ENCODE measurements at regions not wholly inside any gene's neighbourhood (a gene's known extent, or its start where the extent isn't known, plus 50 kb on each side); places are given as distances from the start of the nearest gene placed in this dataset.
"Not testable (repeated sequence)": the region's sequence is repeated elsewhere in the genome, so short reads cannot be mapped to it uniquely, and the experiment has no call there.

DNA sequence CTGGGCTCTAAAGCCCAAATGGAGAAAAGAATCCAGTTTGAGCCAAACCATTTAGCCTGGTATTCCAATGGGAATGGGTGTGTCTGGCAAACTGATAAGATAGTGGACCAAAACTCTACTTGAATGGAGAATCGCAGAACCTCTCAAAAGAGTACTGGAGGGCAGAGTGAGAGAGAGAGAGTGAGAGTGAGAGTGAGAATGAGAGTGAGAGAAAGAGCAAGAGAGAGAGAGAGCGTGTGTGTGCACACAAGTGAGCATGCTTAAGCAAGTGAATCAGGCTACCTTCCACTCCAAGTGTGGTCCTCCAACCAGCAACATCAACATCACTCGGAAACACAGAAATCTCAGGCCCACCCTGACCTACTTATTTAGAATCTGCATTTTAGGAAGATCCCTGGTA is 58.8 kb downstream of the UQCRFS1 start:
- intact Hi-C loops (cut with micrococcal nuclease), result no loop called here
- H3K27me3 Mint-ChIP-seq, result no peaks in the 10 kb centered on the region
- H3K36me3 Mint-ChIP-seq (ENCODE audit: low read depth), result no peaks in the 10 kb centered on the region

GRCh38 chr19:29145756-29146155 is 67.2 kb downstream of the UQCRFS1 start:
- no peak overlapping the region for H3K4me3 Mint-ChIP-seq
- no peak overlapping the region for H3K27ac Mint-ChIP-seq
- DNase-seq, result no peak
- no peaks in the 10 kb centered on the region for H3K4me1 Mint-ChIP-seq
- H3K36me3 Mint-ChIP-seq (ENCODE audit: low read depth), result no peaks in the 10 kb centered on the region
- intact Hi-C loops (cut with micrococcal nuclease), result no loop called here
- no peaks in the 10 kb centered on the region for H3K9me3 Mint-ChIP-seq
- no peaks in the 10 kb centered on the region for H3K27me3 Mint-ChIP-seq

More for the DNA sequence above, 58.8 kb downstream of the UQCRFS1 start:
- Mint-ChIP-seq H3K27ac (no peak overlapping the region), H3K4me1 (no peaks in the 10 kb centered on the region), H3K4me3 (no peak overlapping the region), H3K9me3 (peaks cover 12% of the 10 kb centered on the region)
- no peak for DNase-seq

DNA sequence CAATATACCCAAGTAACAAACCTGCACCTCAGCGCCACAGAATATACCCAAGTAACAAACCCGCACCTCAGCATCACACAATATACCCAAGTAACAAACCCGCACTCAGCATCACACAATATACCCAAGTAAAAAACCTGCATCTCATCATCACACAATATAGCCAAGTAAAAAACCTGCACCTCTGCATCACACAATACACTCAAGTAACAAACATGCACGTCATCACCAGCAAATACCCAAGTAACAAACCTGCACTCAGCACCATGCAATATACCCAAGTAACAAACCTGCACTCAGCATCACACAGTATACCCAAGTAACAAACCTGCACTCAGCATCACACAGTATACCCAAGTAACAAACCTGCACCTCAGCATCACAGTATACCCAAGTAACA is 69.8 kb downstream of the UQCRFS1 start:
- no peak for DNase-seq
- Mint-ChIP-seq H3K36me3 (ENCODE audit: low read depth) (no peaks in the 10 kb centered on the region), H3K27me3 (no peaks in the 10 kb centered on the region), H3K4me3 (no peak overlapping the region), H3K9me3 (no peaks in the 10 kb centered on the region), H3K27ac (no peak overlapping the region), H3K4me1 (no peaks in the 10 kb centered on the region)
- intact Hi-C loops (cut with micrococcal nuclease), result no loop called here

DNA sequence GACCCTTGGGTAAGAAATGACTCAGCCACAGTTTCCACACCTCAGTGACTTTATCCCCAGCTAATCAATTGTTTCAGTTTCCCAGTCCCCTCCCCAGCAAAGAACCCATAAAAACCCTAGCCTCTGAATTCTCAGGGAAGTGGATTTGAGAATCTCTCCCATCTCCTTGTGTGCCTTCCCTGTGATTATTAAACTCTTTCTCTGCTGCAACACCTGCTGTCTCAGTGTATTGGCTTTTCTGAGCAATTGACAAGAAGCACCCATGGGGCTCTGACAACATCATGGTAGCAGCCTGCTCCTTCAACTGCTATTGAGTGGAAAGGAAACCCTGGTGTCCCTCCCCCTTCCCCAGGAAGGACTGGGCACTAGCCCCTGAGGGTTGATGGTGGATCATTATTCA is 73.7 kb downstream of the UQCRFS1 start:
- intact Hi-C loops (cut with micrococcal nuclease), result no loop called here
- Mint-ChIP-seq H3K27ac (no peak overlapping the region), H3K4me1 (no peaks in the 10 kb centered on the region), H3K9me3 (peaks cover 14% of the 10 kb centered on the region), H3K27me3 (no peaks in the 10 kb centered on the region), H3K4me3 (no peak overlapping the region), H3K36me3 (ENCODE audit: low read depth) (no peaks in the 10 kb centered on the region)
- DNase-seq, result no peak

- H3K36me3 Mint-ChIP-seq (ENCODE audit: low read depth); H3K27ac Mint-ChIP-seq: not testable (repeated sequence)
These were observed 74.7 kb downstream of the UQCRFS1 start for GRCh38 chr19:29138206-29138605.

DNA sequence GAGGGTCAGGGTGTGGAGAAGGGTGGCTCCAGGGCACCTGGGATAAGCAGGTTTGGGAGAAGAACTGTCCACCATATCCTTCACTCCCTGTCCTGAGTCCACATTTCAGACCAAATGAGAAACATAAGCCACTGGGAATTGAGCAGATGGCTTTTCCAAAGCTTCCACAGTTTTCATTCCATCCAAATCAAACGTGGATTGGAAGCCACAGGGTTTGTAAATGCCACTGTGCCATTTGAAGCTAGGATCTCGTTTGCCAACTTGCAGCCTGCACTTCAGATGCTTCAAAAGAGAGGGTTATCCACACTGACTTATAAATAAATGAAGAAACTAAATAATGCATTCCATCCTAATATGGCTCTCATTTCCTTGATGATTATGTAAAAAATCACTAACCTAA is 81.5 kb downstream of the UQCRFS1 start:
- DNase-seq, result no peak
- H3K36me3 Mint-ChIP-seq (ENCODE audit: low read depth), result no peaks in the 10 kb centered on the region
- no peak overlapping the region for H3K4me3 Mint-ChIP-seq
- intact Hi-C loops (cut with micrococcal nuclease), result no loop called here
- H3K27ac Mint-ChIP-seq, result no peak overlapping the region
- no peaks in the 10 kb centered on the region for H3K4me1 Mint-ChIP-seq
- no peaks in the 10 kb centered on the region for H3K27me3 Mint-ChIP-seq
- H3K9me3 Mint-ChIP-seq, result peaks cover 10% of the 10 kb centered on the region

More at GRCh38 chr19:29138206-29138605, 74.7 kb downstream of the UQCRFS1 start:
- DNase-seq; intact Hi-C loops (cut with micrococcal nuclease); H3K4me1 Mint-ChIP-seq; H3K4me3 Mint-ChIP-seq; H3K27me3 Mint-ChIP-seq: not testable (repeated sequence)
- peaks cover 20% of the 10 kb centered on the region for H3K9me3 Mint-ChIP-seq

GRCh38 chr19:29129148-29129547 is 83.8 kb downstream of the UQCRFS1 start:
- Mint-ChIP-seq H3K27me3 (no peaks in the 10 kb centered on the region), H3K4me1 (no peaks in the 10 kb centered on the region), H3K4me3 (no peak overlapping the region), H3K9me3 (peaks cover 6% of the 10 kb centered on the region), H3K36me3 (ENCODE audit: low read depth) (no peaks in the 10 kb centered on the region), H3K27ac (no peak overlapping the region)
- no peak for DNase-seq
- intact Hi-C loops (cut with micrococcal nuclease), result no loop called here

- H3K27me3 Mint-ChIP-seq, result no peaks in the 10 kb centered on the region
- no peak overlapping the region for H3K27ac Mint-ChIP-seq
- no peaks in the 10 kb centered on the region for H3K9me3 Mint-ChIP-seq
- intact Hi-C loops (cut with micrococcal nuclease), result no loop called here
- no peak for DNase-seq
- H3K4me1 Mint-ChIP-seq, result no peaks in the 10 kb centered on the region
- no peak overlapping the region for H3K4me3 Mint-ChIP-seq
- no peaks in the 10 kb centered on the region for H3K36me3 Mint-ChIP-seq (ENCODE audit: low read depth)
These were observed 84.7 kb downstream of the UQCRFS1 start for GRCh38 chr19:29128203-29128602.

- no peak for DNase-seq
- H3K4me1 Mint-ChIP-seq, result no peaks in the 10 kb centered on the region
- no peaks in the 10 kb centered on the region for H3K9me3 Mint-ChIP-seq
- H3K27me3 Mint-ChIP-seq, result no peaks in the 10 kb centered on the region
- H3K27ac Mint-ChIP-seq, result no peak overlapping the region
- no peaks in the 10 kb centered on the region for H3K36me3 Mint-ChIP-seq (ENCODE audit: low read depth)
- no peak overlapping the region for H3K4me3 Mint-ChIP-seq
- intact Hi-C loops (cut with micrococcal nuclease), result no loop called here
These were observed 90.8 kb downstream of the UQCRFS1 start for GRCh38 chr19:29122185-29122584.

DNA sequence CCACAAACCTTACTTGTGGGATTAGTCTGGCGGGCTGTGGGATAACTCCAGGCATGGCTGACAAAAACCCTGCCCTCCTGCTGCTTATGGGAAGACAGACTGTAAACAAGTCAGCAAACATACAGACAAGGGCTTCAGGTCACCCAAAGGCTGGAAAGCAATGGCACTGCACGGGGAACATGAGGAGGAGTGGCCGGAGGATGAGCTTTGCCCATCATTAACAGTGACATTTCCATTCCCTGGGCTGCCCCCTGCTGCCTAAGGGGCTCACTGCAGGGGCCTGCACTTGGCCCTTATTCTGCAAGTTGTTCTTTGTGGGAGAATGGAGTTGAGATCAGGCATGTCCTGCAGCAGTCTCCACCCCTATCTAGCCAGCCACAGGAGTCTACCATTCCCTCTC is 91.3 kb downstream of the UQCRFS1 start:
- Mint-ChIP-seq H3K27ac (no peak overlapping the region), H3K4me3 (no peak overlapping the region), H3K36me3 (ENCODE audit: low read depth) (no peaks in the 10 kb centered on the region), H3K27me3 (no peaks in the 10 kb centered on the region), H3K9me3 (no peaks in the 10 kb centered on the region), H3K4me1 (no peaks in the 10 kb centered on the region)
- intact Hi-C loops (cut with micrococcal nuclease), result no loop called here
- DNase-seq, result no peak

DNA sequence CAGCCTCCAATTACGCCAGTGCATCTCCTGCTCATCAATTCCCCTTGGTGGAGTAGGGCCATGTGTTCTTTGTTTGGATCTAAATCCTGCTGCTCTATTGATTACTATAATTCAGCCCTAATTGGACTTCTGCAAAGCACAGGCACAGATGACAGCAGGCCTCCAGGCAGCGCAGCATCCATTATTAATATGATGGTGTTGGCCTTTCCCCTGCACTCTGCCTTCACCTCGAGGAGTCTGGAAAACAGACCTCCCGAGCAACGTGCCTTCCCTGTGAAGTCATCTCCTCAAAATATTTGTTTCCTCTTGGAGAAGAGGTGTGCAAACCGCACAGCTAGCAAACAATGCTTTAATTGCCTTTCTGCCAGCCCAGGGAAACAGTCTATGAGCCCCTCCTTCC is 92.5 kb downstream of the UQCRFS1 start:
- Mint-ChIP-seq H3K36me3 (ENCODE audit: low read depth) (no peaks in the 10 kb centered on the region), H3K27ac (no peak overlapping the region), H3K4me3 (no peak overlapping the region), H3K27me3 (no peaks in the 10 kb centered on the region), H3K9me3 (no peaks in the 10 kb centered on the region), H3K4me1 (no peaks in the 10 kb centered on the region)
- intact Hi-C loops (cut with micrococcal nuclease), result no loop called here
- no peak for DNase-seq

DNA sequence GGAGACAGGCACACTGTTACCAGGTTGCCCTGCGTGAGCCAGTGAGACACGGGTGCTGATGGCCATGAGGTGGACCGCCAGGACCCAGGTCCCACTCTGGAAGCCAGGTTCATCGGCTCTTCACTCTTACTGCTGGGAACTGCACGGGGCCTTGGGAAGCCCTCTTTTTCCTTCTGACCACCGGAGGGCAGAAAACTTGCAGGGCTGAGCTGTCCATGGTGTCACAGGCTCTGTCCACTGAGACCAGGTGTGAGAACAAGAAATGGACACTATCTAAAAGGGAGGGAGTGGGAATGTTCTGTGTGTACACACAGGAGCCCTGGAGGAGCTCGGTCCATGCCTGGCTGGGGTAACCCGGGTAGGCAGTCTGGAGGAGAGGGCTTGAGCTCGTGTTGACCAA is 93.4 kb downstream of the UQCRFS1 start:
- intact Hi-C loops (cut with micrococcal nuclease), result no loop called here
- H3K4me3 Mint-ChIP-seq, result no peak overlapping the region
- H3K36me3 Mint-ChIP-seq (ENCODE audit: low read depth), result no peaks in the 10 kb centered on the region
- H3K4me1 Mint-ChIP-seq, result no peaks in the 10 kb centered on the region
- H3K27me3 Mint-ChIP-seq, result no peaks in the 10 kb centered on the region
- H3K27ac Mint-ChIP-seq, result no peak overlapping the region
- no peaks in the 10 kb centered on the region for H3K9me3 Mint-ChIP-seq
- no peak for DNase-seq

GRCh38 chr19:29118389-29118788 is 94.6 kb downstream of the UQCRFS1 start:
- H3K27ac Mint-ChIP-seq, result no peak overlapping the region
- H3K4me1 Mint-ChIP-seq, result no peaks in the 10 kb centered on the region
- H3K27me3 Mint-ChIP-seq, result no peaks in the 10 kb centered on the region
- H3K36me3 Mint-ChIP-seq (ENCODE audit: low read depth), result no peaks in the 10 kb centered on the region
- DNase-seq, result no peak
- intact Hi-C loops (cut with micrococcal nuclease), result no loop called here
- H3K9me3 Mint-ChIP-seq, result no peaks in the 10 kb centered on the region
- H3K4me3 Mint-ChIP-seq, result no peak overlapping the region

GRCh38 chr19:29117926-29118325 is 95.0 kb downstream of the UQCRFS1 start:
- Mint-ChIP-seq H3K27me3 (no peaks in the 10 kb centered on the region), H3K4me3 (no peak overlapping the region), H3K36me3 (ENCODE audit: low read depth) (no peaks in the 10 kb centered on the region), H3K4me1 (no peaks in the 10 kb centered on the region), H3K27ac (no peak overlapping the region), H3K9me3 (no peaks in the 10 kb centered on the region)
- DNase-seq, result no peak
- intact Hi-C loops (cut with micrococcal nuclease), result no loop called here

DNA sequence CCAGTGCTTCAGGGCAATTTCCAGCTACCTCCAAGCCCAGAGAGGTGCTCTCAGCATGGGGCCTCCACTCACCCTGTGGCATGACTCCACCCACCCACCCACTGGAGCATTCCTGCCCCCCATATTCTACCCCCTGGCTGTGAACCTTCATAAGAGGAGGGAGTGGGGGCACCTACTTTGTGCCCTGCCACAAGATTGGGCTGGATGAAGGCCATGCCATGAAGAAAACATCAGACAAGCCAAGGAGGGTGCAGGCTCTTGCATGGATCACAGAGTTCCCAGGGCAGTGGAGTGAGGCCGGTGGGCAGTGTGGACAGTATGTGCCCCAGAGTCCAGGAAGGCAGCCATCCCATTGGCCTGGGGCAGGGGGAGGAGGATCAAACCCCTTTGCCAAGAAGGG is 97.8 kb downstream of the UQCRFS1 start:
- H3K36me3 Mint-ChIP-seq (ENCODE audit: low read depth), result no peaks in the 10 kb centered on the region
- H3K4me1 Mint-ChIP-seq, result no peaks in the 10 kb centered on the region
- intact Hi-C loops (cut with micrococcal nuclease), result no loop called here
- no peaks in the 10 kb centered on the region for H3K9me3 Mint-ChIP-seq
- DNase-seq, result no peak
- H3K27me3 Mint-ChIP-seq, result no peaks in the 10 kb centered on the region
- H3K27ac Mint-ChIP-seq, result no peak overlapping the region
- no peak overlapping the region for H3K4me3 Mint-ChIP-seq

Data from activated CD4-positive, alpha-beta T cell treated with anti-CD3 and anti-CD28 coated beads, Interleukin-2, amount 10 ng/mL, durations not matched to agents 24 days and 14 days (primary cell).